K562 (cell line): ENCODE measurements at regions not wholly inside any gene's neighbourhood (a gene's known extent, or its start where the extent isn't known, plus 50 kb on each side); places are given as distances from the start of the nearest gene placed in this dataset.

ENCODE experiments used
- CTCF ChIP-seq, 3 experiments: IDR thresholded peaks in 2 of 3; conservative IDR thresholded peaks in 1 of 3; 2 replicates each; pipeline ENCODE4 v1.5.1; 2011 to 2012; ENCODE audit warnings: low read length in 3 of 3, mild to moderate bottlenecking in 3 of 3, control low read depth in 2 of 3, improper control_type of control experiment in 1 of 3, inconsistent platforms in 1 of 3, low read depth in 1 of 3, mixed read lengths in 1 of 3, moderate library complexity in 1 of 3; ENCODE audit not compliant: insufficient read depth in 2 of 3
- ELF1 ChIP-seq: fragments of 200-800 bp; sonication (Bioruptor generic); IDR thresholded peaks from 2 replicates; pipeline ENCODE4 v1.6.1; 2016; ENCODE audit warnings: missing genetic modification characterization, missing compliant biosample characterization
- MLX ChIP-seq, 2 experiments: fragments of 450-650 bp in 1 of 2; sonication (generic) in 1 of 2; formaldehyde crosslinking; conservative IDR thresholded peaks; 2 replicates each; pipeline versions ENCODE4 v1.4.0 to v1.8.1; 2020 to 2022; ENCODE audit warnings: mild to moderate bottlenecking in 1 of 2, missing genetic modification reagents in 1 of 2
- PKNOX1 ChIP-seq: fragments of 450-650 bp; IDR thresholded peaks from 2 replicates; pipeline ENCODE4 v1.6.1; 2016
- POLR2AphosphoS5 ChIP-seq: IDR thresholded peaks from 2 replicates; pipeline ENCODE4 v1.6.1; 2011; ENCODE audit warnings: mild to moderate bottlenecking, low read depth, low read length, moderate library complexity; ENCODE audit not compliant: control insufficient read depth, insufficient read depth
- SMC3 ChIP-seq: conservative IDR thresholded peaks from 2 replicates; pipeline ENCODE4 v1.6.1; 2011; ENCODE audit warnings: low read depth, low read length, improper control_type of control experiment; ENCODE audit not compliant: insufficient read depth

GRCh38 chr2:58769864-58770234, 528.7 kb upstream of the FANCL start:
- TF ChIP-seq SMC3, result no peak
- no peak for TF ChIP-seq PKNOX1
- no peak for TF ChIP-seq POLR2AphosphoS5
- TF ChIP-seq ELF1 (tag), result no peak
- TF ChIP-seq CTCF (IDR thresholded peaks at IDR 0.05 in 2 of 3, conservative IDR thresholded peaks at IDR 0.05 in 1 of 3; ENCODE audit: insufficient read depth in 2 of 3, low read depth in 1 of 3, low read length in 3 of 3), result no peak
- TF ChIP-seq MLX (CRISPR knock-in tag; conservative IDR thresholded peaks at IDR 0.05), result no peak
